ENCODE measurements at regions not wholly inside any gene's neighbourhood (a gene's known extent, or its start where the extent isn't known, plus 50 kb on each side); places are given as distances from the start of the nearest gene placed in this dataset.
"Not testable (repeated sequence)": the region's sequence is repeated elsewhere in the genome, so short reads cannot be mapped to it uniquely, and the experiment has no call there.

DNA sequence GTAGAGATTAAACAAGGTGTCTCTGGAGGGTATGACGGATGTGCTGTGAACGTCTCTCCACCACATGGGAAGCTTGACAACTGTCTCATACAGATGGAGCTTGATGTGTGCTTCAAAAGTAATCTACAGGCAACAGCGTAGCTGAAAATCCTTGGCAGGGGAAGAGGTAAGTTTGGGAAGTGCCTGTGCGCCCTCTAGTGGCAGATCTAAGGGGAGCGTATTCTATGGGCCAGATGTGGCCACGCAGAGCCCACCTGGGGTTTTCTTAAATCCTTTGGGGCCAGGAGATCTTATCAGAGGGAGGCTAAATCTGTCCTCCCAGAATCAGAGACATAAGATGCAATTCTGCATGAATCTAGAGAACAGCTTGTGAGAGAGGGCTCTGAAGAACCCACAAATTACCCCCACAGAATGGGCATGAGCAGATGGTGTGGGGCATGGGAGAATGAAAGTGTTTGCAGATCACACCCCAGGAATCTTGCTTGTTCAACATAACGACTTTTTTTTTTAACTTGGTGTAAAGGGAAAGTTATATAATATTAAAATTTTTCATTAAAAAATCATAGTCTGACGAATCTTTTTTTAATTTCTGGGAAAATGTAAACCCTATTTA is 91.2 kb upstream of the MPP7 start:
- TF ChIP-seq CTCF (IDR thresholded peaks at IDR 0.05; ENCODE audit: insufficient read depth, low read length, poor library complexity, severe bottlenecking): peak; percentile 98
- H3K36me3 ChIP-seq (ENCODE audit: control insufficient read depth, insufficient read depth, low read length): no peaks in the 10 kb centered on the region
- no peak overlapping the region for H3K4me3 ChIP-seq (ENCODE audit: low read depth, low read length)
- DNase-seq (ENCODE audit: low read depth): peak; percentile 16
- no peaks in the 10 kb centered on the region for H3K27me3 ChIP-seq (ENCODE audit: control insufficient read depth, insufficient read depth, low read length)

DNA sequence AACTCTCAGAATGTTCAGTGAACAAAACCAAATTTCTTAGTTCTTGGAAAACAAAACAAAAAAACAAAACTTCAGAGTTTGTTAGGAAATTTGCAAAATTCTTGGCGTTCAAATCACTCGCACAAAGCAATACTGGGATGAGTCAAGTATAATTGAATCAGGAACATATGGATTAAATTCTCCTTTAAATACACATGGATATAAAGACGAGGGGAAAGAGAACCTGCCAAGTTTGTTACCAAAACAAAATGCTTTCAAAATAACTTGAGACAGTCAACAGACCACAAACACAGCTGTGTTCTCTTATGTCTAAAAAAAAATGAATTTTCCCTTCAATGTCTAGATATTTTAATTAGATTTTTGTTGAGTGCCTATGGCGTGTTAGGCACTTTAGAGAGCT is 93.5 kb upstream of the MPP7 start:
- no peaks in the 10 kb centered on the region for H3K27me3 ChIP-seq (ENCODE audit: control insufficient read depth, insufficient read depth, low read length)
- DNase-seq (ENCODE audit: low read depth): no peak

DNA sequence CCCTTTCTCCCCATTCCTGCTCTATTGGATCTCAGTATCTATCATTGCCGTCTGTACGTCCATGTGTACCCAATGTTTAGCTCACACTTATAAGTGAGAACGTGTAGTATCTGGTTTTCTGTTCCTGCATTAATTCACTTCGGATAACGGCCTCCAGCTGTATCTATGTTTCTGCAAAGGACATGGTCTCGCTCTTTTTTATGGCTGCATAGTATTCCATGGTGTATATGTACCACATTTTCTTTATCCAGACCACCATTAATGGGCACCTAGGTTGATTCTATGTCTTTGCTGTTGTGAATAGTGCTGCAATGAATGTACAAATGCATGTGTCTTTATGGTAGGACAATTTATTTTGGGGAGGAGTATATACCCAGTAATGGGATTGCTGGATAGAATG is 94.4 kb upstream of the MPP7 start:
- TF ChIP-seq CTCF (IDR thresholded peaks at IDR 0.05; ENCODE audit: insufficient read depth, low read length, poor library complexity, severe bottlenecking): no peak
- no peaks in the 10 kb centered on the region for H3K27me3 ChIP-seq (ENCODE audit: control insufficient read depth, insufficient read depth, low read length)
- no peak for DNase-seq (ENCODE audit: low read depth)
- H3K4me3 ChIP-seq (ENCODE audit: low read depth, low read length): no peak overlapping the region
- H3K36me3 ChIP-seq (ENCODE audit: control insufficient read depth, insufficient read depth, low read length): no peaks in the 10 kb centered on the region

More for the DNA sequence above, 93.5 kb upstream of the MPP7 start:
- no peaks in the 10 kb centered on the region for H3K36me3 ChIP-seq (ENCODE audit: control insufficient read depth, insufficient read depth, low read length)
- H3K4me3 ChIP-seq (ENCODE audit: low read depth, low read length): no peak overlapping the region
- TF ChIP-seq CTCF (IDR thresholded peaks at IDR 0.05; ENCODE audit: insufficient read depth, low read length, poor library complexity, severe bottlenecking): no peak

DNA sequence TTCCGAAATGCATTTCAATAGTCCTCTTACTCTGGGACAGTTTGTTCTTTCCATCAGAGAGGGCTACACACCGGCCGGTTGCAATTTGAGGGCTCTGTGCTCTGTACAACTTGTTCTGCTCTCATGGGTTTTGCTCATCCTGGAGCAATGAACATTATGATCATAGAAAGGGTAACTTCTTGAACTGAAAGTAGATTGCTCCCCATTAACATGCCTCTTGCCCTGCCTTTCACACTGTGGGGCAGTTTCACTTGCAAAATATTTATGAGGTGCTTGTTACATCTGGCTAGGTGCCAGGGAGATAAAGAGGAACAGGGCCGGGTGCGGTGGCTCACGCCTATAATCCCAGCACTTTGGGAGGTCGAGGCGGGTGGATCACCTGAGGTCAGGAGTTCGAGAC is 97.3 kb upstream of the MPP7 start:
- no peak for DNase-seq (ENCODE audit: low read depth)
- Histone ChIP-seq H3K36me3 (ENCODE audit: control insufficient read depth, insufficient read depth, low read length) (no peaks in the 10 kb centered on the region), H3K4me3 (ENCODE audit: low read depth, low read length) (no peak overlapping the region), H3K27me3 (ENCODE audit: control insufficient read depth, insufficient read depth, low read length) (no peaks in the 10 kb centered on the region)
- TF ChIP-seq CTCF (IDR thresholded peaks at IDR 0.05; ENCODE audit: insufficient read depth, low read length, poor library complexity, severe bottlenecking): no peak

GRCh38 chr10:28400681-28401080 is 97.8 kb upstream of the MPP7 start:
- TF ChIP-seq CTCF (IDR thresholded peaks at IDR 0.05; ENCODE audit: insufficient read depth, low read length, poor library complexity, severe bottlenecking): no peak
- Histone ChIP-seq H3K27me3 (ENCODE audit: control insufficient read depth, insufficient read depth, low read length) (no peaks in the 10 kb centered on the region), H3K4me3 (ENCODE audit: low read depth, low read length) (no peak overlapping the region), H3K36me3 (ENCODE audit: control insufficient read depth, insufficient read depth, low read length) (no peaks in the 10 kb centered on the region)
- DNase-seq (ENCODE audit: low read depth): no peak

DNA sequence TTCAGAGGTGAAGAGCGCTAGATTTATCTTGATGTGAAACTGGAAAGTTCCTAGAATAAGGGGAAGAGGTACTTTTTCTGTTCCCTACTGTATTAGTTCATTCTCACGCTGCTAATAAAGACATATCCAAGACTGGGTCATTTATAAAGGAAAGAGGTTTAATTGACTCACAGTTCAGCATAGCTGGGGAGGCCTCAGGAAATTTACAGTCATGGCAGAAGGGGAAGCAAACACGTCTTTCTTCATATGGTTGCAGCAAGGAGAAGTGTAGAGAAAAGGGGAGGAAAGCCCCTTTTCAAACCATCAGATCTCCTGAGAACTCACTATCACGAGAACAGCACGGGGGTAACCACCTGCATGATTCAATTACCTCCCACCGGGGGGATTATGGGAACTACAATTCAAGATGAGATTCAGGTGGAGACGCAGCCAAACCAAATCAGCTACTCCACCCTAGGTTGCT is 99.8 kb upstream of the MPP7 start:
- not testable (repeated sequence) for H3K36me3 ChIP-seq (ENCODE audit: control insufficient read depth, insufficient read depth, low read length); DNase-seq (ENCODE audit: low read depth); H3K4me3 ChIP-seq (ENCODE audit: low read depth, low read length); H3K27me3 ChIP-seq (ENCODE audit: control insufficient read depth, insufficient read depth, low read length)

Data from kidney epithelial cell (primary cell).